CD14-positive monocyte (primary cell): ENCODE measurements at regions not wholly inside any gene's neighbourhood (a gene's known extent, or its start where the extent isn't known, plus 50 kb on each side); places are given as distances from the start of the nearest gene placed in this dataset.

Experiments
- DNase-seq, 3 donors: peaks; one replicate each; pipeline ENCODE4 v3.0.0-alpha.2; 2011 to 2022
- H2AFZ ChIP-seq: 2 replicates; pipeline ENCODE4 v1.6.0; 2012; ENCODE audit warnings: mild to moderate bottlenecking, low read depth, low read length, inconsistent platforms; ENCODE audit not compliant: insufficient read depth, poor library complexity, severe bottlenecking
- H3K27ac ChIP-seq, 2 donors: 1 replicate in 1 of 2; 2 replicates in 1 of 2; pipeline ENCODE4 v1.5.1; 2012 to 2013; ENCODE audit warnings: low read length in 2 of 2, control low read depth in 1 of 2, inconsistent platforms in 1 of 2, low read depth in 1 of 2, mild to moderate bottlenecking in 1 of 2
- H3K27me3 ChIP-seq, 2 donors: one replicate each; pipeline versions ENCODE4 v1.6.0 to v1.6.1; 2011 to 2013; ENCODE audit warnings: low read length in 2 of 2; ENCODE audit not compliant: control insufficient read depth in 2 of 2, insufficient read depth in 2 of 2
- H3K36me3 ChIP-seq, 2 donors: replicated peaks in 1 of 2; 1 replicate in 1 of 2; 2 replicates in 1 of 2; pipeline versions ENCODE4 v1.5.1 to v1.6.1; 2012 to 2013; ENCODE audit warnings: low read length in 2 of 2, control low read depth in 1 of 2, inconsistent platforms in 1 of 2, mild to moderate bottlenecking in 1 of 2; ENCODE audit not compliant: insufficient read depth in 2 of 2, control insufficient read depth in 1 of 2
- H3K4me1 ChIP-seq, 2 donors: 1 replicate in 1 of 2; 2 replicates in 1 of 2; pipeline versions ENCODE4 v1.5.1 to v1.6.1; 2012 to 2013; ENCODE audit warnings: low read length in 2 of 2, control low read depth in 1 of 2, inconsistent platforms in 1 of 2, mild to moderate bottlenecking in 1 of 2, moderate library complexity in 1 of 2; ENCODE audit not compliant: insufficient read depth in 2 of 2, control insufficient read depth in 1 of 2
- H3K4me2 ChIP-seq: replicated peaks from 2 replicates; pipeline ENCODE3; 2012; ENCODE audit warnings: low read length, moderate library complexity, mild to moderate bottlenecking; ENCODE audit not compliant: poor library complexity, severe bottlenecking; ENCODE audit errors: extremely low read depth
- H3K4me3 ChIP-seq, 3 experiments: fragments of 200-600 bp in 1 of 3; sonication (generic) in 1 of 3; replicated peaks in 1 of 3; 1 replicate in 2 of 3; 2 replicates in 1 of 3; pipeline ENCODE4 v1.5.1; 2011 to 2013; ENCODE audit warnings: low read length in 3 of 3, mild to moderate bottlenecking in 3 of 3, control low read depth in 2 of 3, low read depth in 2 of 3, inconsistent platforms in 1 of 3, moderate library complexity in 1 of 3
- H3K79me2 ChIP-seq: 2 replicates; pipeline ENCODE4 v1.6.0; 2012; ENCODE audit warnings: mild to moderate bottlenecking, control low read depth, inconsistent platforms, low read length, moderate library complexity; ENCODE audit not compliant: insufficient read depth
- H3K9ac ChIP-seq: 2 replicates; pipeline ENCODE4 v1.6.0; 2017; ENCODE audit warnings: low read length, mild to moderate bottlenecking; ENCODE audit not compliant: insufficient read depth, poor library complexity, severe bottlenecking
- H3K9me3 ChIP-seq, 2 donors: replicated peaks in 1 of 2; 1 replicate in 1 of 2; 2 replicates in 1 of 2; pipeline versions ENCODE4 v1.5.1 to v1.6.1; 2012 to 2013; ENCODE audit warnings: low read length in 2 of 2, control low read depth in 1 of 2; ENCODE audit not compliant: control insufficient read depth in 1 of 2, insufficient read depth in 1 of 2
- H4K20me1 ChIP-seq: 2 replicates; pipeline ENCODE4 v1.6.0; 2012; ENCODE audit warnings: mild to moderate bottlenecking, low read length, control low read depth, moderate library complexity; ENCODE audit not compliant: insufficient read depth
- H3K27ac Mint-ChIP-seq, 7 donors: one replicate each; pipeline ENCODE4 v1.8.0; 2020; ENCODE audit warnings: mild to moderate bottlenecking in 7 of 7, mixed read lengths in 7 of 7, moderate library complexity in 6 of 7, inconsistent platforms in 2 of 7
- H3K27me3 Mint-ChIP-seq, 3 donors: one replicate each; pipeline ENCODE4 v1.8.0; 2021 to 2022; ENCODE audit warnings: low read depth in 3 of 3, mild to moderate bottlenecking in 3 of 3, mixed read lengths in 3 of 3, moderate library complexity in 3 of 3, inconsistent platforms in 1 of 3
- H3K36me3 Mint-ChIP-seq, 2 donors: one replicate each; pipeline ENCODE4 v1.8.0; 2020; ENCODE audit warnings: mixed read lengths in 2 of 2, inconsistent platforms in 1 of 2, mild to moderate bottlenecking in 1 of 2
- H3K4me1 Mint-ChIP-seq: one replicate; pipeline ENCODE4 v1.8.0; 2020; ENCODE audit warnings: mild to moderate bottlenecking, mixed read lengths
- H3K4me3 Mint-ChIP-seq, 2 donors: one replicate each; pipeline ENCODE4 v1.8.0; 2020; ENCODE audit warnings: mild to moderate bottlenecking in 2 of 2, mixed read lengths in 2 of 2, moderate library complexity in 1 of 2
- H3K9me3 Mint-ChIP-seq, 7 donors: one replicate each; pipeline ENCODE4 v1.8.0; 2020 to 2022; ENCODE audit warnings: mixed read lengths in 7 of 7, mild to moderate bottlenecking in 6 of 7, moderate library complexity in 6 of 7, inconsistent platforms in 2 of 7
- WGBS: methylation state at CpG from one replicate; pipeline ENCODE4 v1.1.5; 2013; ENCODE audit warnings: missing lambda C conversion rate; ENCODE audit not compliant: insufficient coverage; 5-methylcytosine and 5-hydroxymethylcytosine counted together
- intact Hi-C, 2 donors: fragments of 100-400 bp; cut with micrococcal nuclease; formaldehyde crosslinking; loops; one replicate each; pipeline versions ENCODE4 v1.15.0 to v1.15.1; 2023
- TF ChIP-seq, protein P1 (sequence below): fragments of 200-600 bp; IDR thresholded peaks from one replicate; pipeline ENCODE4 v1.8.0; 2022; ENCODE audit warnings: antibody characterized with exemption, mild to moderate bottlenecking

DNA sequence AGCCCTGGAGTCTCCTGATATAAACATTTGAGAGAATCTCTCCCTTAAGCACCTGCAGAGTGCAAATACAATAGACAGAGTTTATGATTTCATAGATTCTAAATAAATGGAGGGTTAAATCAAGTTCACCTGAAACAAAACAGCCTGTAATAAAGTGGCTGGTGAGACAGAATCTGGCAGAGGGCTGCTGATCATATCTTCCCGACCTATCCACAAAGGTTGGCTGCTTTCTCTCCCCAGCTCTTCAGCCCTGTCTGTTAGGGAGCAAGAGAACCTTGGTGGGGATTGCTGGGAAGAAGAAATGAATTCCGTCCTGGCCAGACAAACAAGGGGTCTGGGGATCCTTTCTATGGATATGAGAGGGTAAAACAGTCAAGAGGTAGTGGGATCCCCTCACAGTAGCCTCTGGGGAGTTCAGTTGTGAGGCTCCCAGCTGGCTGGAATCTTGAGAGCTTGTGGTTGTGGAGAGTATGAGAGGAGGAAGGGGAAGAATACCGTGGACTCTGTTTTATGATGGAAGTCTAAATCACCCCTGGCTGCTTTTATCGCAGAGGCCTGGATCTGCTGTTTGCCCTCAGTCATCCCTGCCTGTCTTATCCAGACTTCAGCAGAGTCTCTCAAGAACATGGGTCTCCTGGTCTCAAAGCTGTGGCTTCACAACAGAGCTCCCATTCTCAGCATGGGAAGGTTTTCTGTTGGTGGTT, 451.3 kb downstream of the NTRK3 start:
- no peak overlapping the region for H2AFZ ChIP-seq

DNA sequence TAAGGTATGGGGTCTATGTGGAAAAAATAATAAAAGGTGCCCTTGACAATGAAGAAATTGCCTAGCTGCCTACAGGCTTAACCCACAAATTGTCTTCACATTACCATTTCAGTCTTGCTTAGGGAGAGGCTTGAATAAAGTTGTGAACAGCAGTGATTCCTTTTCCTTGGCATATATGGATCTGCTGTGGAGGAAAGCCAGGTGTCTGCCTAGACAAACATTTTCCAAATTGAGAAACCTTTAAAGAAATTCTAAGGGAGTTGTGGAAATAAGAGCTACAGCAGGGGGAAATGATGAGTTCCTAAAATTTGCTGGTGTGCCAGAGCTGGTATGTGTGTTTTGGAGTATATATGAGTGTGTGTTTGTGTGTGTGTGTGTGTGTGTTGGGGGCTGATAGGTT, 452.1 kb downstream of the NTRK3 start:
- Histone ChIP-seq H3K4me2 (no peak overlapping the region), H3K4me3 (no peak overlapping the region), H2AFZ (no peak overlapping the region), H3K4me1 (no peaks in the 10 kb centered on the region), H3K27me3 (peaks cover 0 to 3% of the 10 kb centered on the region in 2 donors), H3K9ac (no peak overlapping the region), H3K9me3 (peaks cover 0 to 2% of the 10 kb centered on the region in 2 donors), H4K20me1 (no peaks in the 10 kb centered on the region), H3K79me2 (no peaks in the 10 kb centered on the region), H3K36me3 (no peaks in the 10 kb centered on the region), H3K27ac (no peak overlapping the region)
- no peaks in the 10 kb centered on the region for H3K36me3 Mint-ChIP-seq
- intact Hi-C loops, result no loop called here
- H3K4me1 Mint-ChIP-seq, result no peaks in the 10 kb centered on the region
- peaks cover 0 to 4% (median 2%) of the 10 kb centered on the region in 3 donors for H3K27me3 Mint-ChIP-seq
- H3K27ac Mint-ChIP-seq, result no peak overlapping the region
- TF ChIP-seq, protein P1, sequence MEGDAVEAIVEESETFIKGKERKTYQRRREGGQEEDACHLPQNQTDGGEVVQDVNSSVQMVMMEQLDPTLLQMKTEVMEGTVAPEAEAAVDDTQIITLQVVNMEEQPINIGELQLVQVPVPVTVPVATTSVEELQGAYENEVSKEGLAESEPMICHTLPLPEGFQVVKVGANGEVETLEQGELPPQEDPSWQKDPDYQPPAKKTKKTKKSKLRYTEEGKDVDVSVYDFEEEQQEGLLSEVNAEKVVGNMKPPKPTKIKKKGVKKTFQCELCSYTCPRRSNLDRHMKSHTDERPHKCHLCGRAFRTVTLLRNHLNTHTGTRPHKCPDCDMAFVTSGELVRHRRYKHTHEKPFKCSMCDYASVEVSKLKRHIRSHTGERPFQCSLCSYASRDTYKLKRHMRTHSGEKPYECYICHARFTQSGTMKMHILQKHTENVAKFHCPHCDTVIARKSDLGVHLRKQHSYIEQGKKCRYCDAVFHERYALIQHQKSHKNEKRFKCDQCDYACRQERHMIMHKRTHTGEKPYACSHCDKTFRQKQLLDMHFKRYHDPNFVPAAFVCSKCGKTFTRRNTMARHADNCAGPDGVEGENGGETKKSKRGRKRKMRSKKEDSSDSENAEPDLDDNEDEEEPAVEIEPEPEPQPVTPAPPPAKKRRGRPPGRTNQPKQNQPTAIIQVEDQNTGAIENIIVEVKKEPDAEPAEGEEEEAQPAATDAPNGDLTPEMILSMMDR, result no peak
- no peak overlapping the region for H3K4me3 Mint-ChIP-seq
- H3K9me3 Mint-ChIP-seq, result peaks cover 0 to 7% (median 2%) of the 10 kb centered on the region in 7 donors
- no peak for DNase-seq

More for the DNA sequence above, 451.3 kb downstream of the NTRK3 start:
- Histone ChIP-seq H3K9ac (no peak overlapping the region), H3K4me2 (no peak overlapping the region), H3K4me3 (no peak overlapping the region), H3K4me1 (no peaks in the 10 kb centered on the region), H3K9me3 (peaks cover 0 to 2% of the 10 kb centered on the region in 2 donors), H3K36me3 (no peaks in the 10 kb centered on the region), H3K27me3 (peaks cover 0 to 3% of the 10 kb centered on the region in 2 donors), H4K20me1 (no peaks in the 10 kb centered on the region), H3K79me2 (no peaks in the 10 kb centered on the region), H3K27ac (no peak overlapping the region)
- H3K4me3 Mint-ChIP-seq, result no peak overlapping the region
- TF ChIP-seq, protein P1, result no peak
- intact Hi-C loops, result no loop called here
- H3K27ac Mint-ChIP-seq, result no peak overlapping the region
- H3K36me3 Mint-ChIP-seq, result no peaks in the 10 kb centered on the region
- H3K27me3 Mint-ChIP-seq, result peaks cover 0 to 3% (median 2%) of the 10 kb centered on the region in 3 donors
- WGBS, result 94% methylated on average over 3 of the region's 4 CpGs
- peaks cover 2 to 7% (median 2%) of the 10 kb centered on the region in 7 donors for H3K9me3 Mint-ChIP-seq
- DNase-seq, result no peak
- H3K4me1 Mint-ChIP-seq, result no peaks in the 10 kb centered on the region
